ENCODE measurements at regions not wholly inside any gene's neighbourhood (a gene's known extent, or its start where the extent isn't known, plus 50 kb on each side); places are given as distances from the start of the nearest gene placed in this dataset.
"Not testable (repeated sequence)": the region's sequence is repeated elsewhere in the genome, so short reads cannot be mapped to it uniquely, and the experiment has no call there.

- no peak for DNase-seq (ENCODE audit: low read depth in 2 of 2)
Observed at GRCh38 chr12:127559349-127560040, 707.5 kb upstream of the TMEM132C start.

GRCh38 chr12:127560041-127560478 lies 706.9 kb upstream of the TMEM132C start:
- no peak for DNase-seq (ENCODE audit: low read depth in 2 of 2)

DNA sequence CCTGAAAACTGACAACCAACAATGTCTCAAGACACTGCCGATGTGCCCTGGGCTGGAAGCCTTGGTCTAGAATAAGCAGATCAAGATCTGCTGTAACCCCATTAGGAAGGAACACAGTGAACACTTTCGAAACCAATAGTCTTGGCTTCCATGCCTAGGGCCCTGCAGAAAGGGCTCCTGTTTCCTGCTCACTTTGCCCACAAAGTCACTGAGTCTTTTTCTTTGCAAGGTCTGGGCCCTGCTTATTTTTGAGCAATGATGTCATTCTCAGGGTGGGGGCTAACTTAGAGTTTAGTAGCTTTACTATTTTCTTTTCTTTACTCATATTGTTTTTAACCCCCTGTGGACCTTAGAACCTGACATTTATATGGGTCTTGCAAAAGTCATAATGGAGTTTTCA lies 704.2 kb upstream of the TMEM132C start:
- DNase-seq (ENCODE audit: low read depth in 2 of 2) = no peak

- no peak for DNase-seq (ENCODE audit: low read depth in 2 of 2)
Observed at GRCh38 chr12:127565241-127565640, 701.7 kb upstream of the TMEM132C start.

- DNase-seq (ENCODE audit: low read depth in 2 of 2) = no peak
Observed at GRCh38 chr12:127567531-127567930, 699.4 kb upstream of the TMEM132C start.

- DNase-seq (ENCODE audit: low read depth in 2 of 2) = no peak
Observed at GRCh38 chr12:127570387-127570786, 696.6 kb upstream of the TMEM132C start.

GRCh38 chr12:127570793-127571360 lies 696.1 kb upstream of the TMEM132C start:
- no peak for DNase-seq (ENCODE audit: low read depth in 2 of 2)

DNA sequence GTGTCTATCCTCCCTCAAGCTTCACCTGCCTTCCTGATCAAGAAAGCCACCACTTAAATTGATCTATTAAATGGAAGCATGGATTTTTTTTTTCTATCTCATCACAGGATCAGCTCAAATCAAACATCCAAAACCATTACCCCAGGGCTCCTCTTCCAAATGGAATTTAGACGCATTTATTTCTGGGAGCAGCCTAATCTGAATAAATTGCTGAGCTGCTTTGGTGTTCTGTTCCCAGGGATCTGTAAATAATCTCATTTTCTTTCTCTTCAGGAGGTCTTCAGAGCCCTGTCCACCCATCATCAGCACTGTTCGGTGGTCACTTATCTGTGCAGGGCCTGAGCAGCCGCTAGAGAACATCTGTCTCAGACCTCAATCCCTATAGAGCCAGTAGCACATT lies 695.4 kb upstream of the TMEM132C start:
- DNase-seq (ENCODE audit: low read depth in 2 of 2) = no peak

- no peak for DNase-seq (ENCODE audit: low read depth in 2 of 2)
Observed at GRCh38 chr12:127579446-127579845, 687.5 kb upstream of the TMEM132C start.

DNA sequence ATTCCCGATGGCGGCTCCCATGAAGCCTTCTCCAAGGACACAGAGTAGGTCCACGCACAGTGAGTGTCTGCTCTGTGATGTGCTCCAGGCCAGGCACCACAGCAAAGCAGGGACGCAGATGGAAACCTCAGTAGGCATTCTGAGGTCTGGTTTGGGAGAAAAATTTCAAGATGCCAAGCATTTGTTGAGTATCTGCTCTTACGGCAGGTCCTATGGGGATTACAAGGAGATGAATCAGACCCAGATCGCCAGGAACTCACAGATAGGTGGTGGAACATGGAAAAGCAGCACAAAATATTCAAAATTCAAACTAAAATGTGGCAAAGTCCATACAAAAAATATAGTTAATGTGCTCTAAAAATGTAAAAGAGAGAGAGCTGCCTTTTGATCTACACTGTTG lies 684.9 kb upstream of the TMEM132C start:
- DNase-seq (ENCODE audit: low read depth in 2 of 2) = no peak

- no peak for DNase-seq (ENCODE audit: low read depth in 2 of 2)
Observed at GRCh38 chr12:127583041-127583440, 683.9 kb upstream of the TMEM132C start.

DNA sequence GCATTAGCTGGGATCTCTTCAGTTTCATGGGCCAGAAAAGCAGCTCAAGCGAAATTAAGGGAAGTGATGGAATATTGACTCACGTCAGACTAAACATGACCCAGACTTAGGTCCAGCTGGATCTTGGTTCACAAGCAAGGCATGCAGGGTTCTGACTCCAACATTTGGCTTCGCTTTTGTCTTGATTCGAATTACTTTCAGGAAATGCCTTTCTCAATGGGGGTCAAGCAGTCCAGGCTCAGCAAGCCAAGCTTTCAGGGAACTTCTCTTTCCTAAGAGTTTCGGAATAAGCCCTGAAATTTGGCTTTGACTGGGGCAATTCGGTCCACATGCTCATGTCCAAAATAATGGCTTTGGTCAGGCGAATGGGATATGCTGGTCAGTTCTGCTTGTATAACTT lies 678.7 kb upstream of the TMEM132C start:
- no peak for DNase-seq (ENCODE audit: low read depth in 2 of 2)

GRCh38 chr12:127589541-127589940 lies 677.4 kb upstream of the TMEM132C start:
- DNase-seq (ENCODE audit: low read depth in 2 of 2) = no peak

DNA sequence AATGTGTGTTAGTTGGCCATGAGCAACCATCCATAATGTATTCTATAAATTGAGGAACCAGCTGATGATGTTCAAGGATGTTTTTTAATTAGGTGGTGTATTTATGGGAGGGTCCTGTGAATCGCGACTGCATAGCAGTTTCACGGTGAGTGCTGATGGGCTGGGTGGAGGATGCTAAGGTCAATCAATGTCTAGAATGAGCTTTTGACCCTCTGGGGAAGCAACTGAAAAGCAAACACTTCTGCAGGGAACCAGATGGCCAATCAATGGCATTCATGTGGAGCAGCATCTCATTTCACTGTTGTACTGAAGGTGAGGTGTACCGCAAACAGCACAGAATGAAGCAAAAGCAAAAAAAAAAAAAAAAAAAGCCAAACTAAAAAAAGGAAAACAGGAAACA lies 676.1 kb upstream of the TMEM132C start:
- no peak for DNase-seq (ENCODE audit: low read depth in 2 of 2)

DNA sequence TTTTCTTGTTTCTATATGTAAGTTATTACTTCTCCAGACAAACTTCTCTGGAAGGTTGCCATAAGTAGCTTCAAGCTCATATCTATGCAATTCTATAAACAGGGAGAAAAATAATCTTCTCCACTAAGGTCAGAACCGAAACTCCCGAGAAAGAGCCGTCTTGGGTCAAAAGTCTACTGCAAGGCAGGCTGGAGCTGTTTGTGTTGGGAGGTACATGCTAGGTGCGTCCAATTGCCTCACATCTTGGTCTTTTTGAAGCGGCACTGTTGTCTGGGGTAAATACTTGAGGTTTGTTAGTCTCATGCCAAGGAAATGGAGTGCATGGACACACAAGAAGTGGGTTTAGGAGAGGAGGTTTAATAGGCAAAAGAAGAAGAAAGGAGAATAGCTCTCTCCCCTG lies 674.7 kb upstream of the TMEM132C start:
- DNase-seq (ENCODE audit: low read depth in 2 of 2) = no peak

DNA sequence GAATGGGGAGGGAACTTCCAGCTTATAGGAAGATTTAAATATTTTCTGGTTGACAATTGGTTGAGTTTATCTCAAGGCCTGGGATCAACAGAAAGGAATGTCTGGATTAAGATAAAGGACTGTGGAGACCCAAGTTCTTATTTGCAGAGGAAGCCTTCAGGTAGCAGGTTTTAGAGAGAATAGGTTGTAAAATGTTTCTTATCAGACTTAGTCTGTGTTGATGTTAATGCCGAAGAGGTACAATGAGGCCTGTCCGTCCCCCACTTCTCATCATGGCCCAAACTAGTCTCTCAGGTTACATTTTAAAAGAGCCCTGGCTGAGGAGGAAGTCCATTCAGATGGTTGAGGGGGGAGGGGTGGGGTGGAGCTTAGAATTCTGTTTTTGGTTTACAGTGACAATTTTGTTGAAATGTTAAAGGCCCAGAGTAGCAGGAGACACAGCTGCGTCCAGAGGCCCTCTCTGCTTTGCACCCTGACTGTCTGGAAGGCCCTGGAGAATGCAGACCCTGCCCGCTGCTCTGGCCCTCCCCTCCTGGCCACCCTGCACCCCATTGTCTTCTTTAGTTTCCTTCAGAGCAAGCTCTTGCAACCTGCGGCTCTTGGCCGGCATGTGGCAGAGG lies 672.5 kb upstream of the TMEM132C start:
- DNase-seq (ENCODE audit: low read depth in 2 of 2) = no peak

- DNase-seq (ENCODE audit: low read depth in 2 of 2) = no peak
Observed at GRCh38 chr12:127595506-127595905, 671.5 kb upstream of the TMEM132C start.

DNA sequence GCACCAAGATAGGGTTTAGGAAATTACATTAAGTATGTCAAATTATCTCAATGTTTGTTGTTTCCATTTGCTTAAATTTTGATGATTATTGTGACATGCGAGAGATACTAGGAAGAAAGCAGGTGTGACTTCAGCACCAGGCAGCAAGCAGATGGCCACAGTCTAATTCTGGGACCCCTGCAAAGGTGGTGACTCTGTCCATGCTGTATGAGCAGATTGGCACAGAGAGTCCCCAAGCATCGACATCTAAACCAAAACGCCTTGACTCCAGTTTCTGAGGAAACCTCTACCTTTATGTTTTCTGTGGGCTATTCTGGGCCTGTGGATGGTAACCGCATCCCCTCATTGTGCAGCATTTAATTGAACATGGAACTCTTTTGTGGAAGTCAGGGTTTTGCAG lies 670.1 kb upstream of the TMEM132C start:
- DNase-seq (ENCODE audit: low read depth in 2 of 2) = no peak

DNA sequence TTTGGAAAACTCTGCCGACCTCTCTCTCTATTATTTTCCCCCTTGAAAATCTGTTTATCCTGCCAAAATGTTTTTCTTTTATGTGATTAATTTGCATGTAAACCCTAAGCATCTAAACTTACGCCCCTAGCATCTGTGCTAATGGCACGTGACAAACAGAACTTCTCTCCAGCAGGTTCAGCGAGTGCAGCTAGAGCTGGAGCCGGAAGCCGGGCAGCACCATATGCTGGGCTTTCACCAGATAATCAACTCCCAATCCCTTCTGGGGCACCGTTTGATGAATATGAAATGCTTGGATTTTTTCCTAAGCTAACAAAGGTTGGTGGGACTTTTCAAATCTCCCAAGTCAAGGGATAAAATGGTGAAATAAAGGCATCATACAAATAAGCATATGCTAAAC lies 667.5 kb upstream of the TMEM132C start:
- no peak for DNase-seq (ENCODE audit: low read depth in 2 of 2)

- no peak for DNase-seq (ENCODE audit: low read depth in 2 of 2)
Observed at GRCh38 chr12:127600211-127600610, 666.8 kb upstream of the TMEM132C start.

DNA sequence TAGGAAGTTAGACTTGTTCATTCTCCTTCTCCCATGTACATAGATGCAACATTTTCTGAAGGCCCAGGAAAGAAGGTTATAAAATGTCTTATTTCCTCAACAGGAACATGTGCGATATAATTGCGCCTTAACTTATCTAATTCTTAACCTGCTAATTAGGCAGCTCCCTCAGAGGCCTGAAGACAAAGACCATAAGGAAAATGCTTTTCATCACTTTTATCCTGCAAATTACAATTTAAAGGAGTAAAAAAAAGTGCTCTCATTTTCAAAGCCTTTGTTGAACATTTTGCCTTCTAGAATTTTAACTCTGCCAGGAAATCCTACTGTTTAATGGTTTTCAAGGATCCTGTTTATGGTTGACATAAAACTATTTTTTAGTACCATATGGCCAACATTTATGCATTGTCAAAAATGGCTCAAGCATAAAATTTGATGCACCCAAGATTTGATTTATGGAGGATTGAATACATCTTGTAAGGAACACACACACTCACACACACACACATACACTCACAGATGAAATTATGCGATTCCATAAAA lies 660.4 kb upstream of the TMEM132C start:
- no peak for DNase-seq (ENCODE audit: low read depth in 2 of 2)

DNA sequence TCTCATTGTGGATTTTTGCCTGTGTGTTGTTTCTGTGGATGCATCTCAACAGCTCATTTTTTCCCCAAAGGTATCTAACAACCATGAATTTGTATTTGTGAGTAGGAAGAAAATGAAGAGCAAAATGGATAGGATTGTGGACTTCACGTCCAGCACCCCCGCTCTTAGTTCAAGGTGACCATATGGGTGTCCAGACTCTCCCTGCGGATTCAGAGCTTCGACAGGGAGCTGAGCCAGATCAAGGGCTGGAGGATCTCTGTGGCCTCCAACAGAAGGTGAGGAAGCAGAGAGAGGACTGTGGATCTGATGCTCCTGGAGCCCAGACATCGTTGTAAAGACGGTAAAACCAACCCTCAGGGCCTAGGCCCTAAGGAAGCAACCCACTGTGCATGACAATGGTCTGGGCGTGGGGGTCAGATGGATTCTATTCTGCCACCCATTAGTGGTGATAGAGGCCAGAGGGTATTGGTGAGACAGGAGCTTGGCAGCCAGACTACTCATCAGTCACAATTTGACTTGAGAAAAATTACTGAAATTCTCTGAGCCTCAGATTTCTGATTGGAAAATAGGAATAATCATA lies 659.7 kb upstream of the TMEM132C start:
- DNase-seq (ENCODE audit: low read depth in 2 of 2) = no peak

- DNase-seq (ENCODE audit: low read depth in 2 of 2) = not testable (repeated sequence)
Observed at GRCh38 chr12:127608359-127608758, 658.6 kb upstream of the TMEM132C start.
